Posterior cingulate gyrus (tissue), 11 donors: ENCODE measurements at regions not wholly inside any gene's neighbourhood (a gene's known extent, or its start where the extent isn't known, plus 50 kb on each side); places are given as distances from the start of the nearest gene placed in this dataset.
"Not testable (repeated sequence)": the region's sequence is repeated elsewhere in the genome, so short reads cannot be mapped to it uniquely, and the experiment has no call there.

ENCODE experiments used
- DNase-seq, 10 donors: peaks; one replicate each; pipeline versions ENCODE4 v3.0.0 to v3.0.0-alpha.2; 2020 to 2021; ENCODE audit warnings: mixed read lengths in 3 of 10
- intact Hi-C: fragments of 100-400 bp; cut with DNase I; formaldehyde crosslinking; loops from one replicate; pipeline ENCODE4 v1.15.1; 2023

DNA sequence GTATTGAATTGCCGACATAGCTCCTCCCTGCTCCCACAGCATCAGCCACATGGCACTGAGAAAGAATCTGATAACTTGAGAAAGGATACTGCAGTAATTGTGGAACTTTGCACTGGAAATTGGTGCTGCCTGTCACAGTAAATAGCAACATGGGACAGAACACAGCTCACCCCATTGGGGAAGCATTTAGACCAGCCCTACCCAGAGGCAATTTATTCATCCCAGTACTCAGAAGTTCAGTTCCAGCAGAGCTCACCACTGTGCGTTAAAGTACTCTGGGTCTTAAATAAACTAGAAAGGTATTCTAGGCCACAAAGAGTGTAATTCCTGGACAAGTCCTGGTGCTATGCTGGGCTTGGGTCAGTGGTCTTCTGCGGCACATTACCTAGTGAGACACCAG is 347.1 kb downstream of the PYDC2 start:
- DNase-seq, result no peak
- intact Hi-C loops, result no loop called here

DNA sequence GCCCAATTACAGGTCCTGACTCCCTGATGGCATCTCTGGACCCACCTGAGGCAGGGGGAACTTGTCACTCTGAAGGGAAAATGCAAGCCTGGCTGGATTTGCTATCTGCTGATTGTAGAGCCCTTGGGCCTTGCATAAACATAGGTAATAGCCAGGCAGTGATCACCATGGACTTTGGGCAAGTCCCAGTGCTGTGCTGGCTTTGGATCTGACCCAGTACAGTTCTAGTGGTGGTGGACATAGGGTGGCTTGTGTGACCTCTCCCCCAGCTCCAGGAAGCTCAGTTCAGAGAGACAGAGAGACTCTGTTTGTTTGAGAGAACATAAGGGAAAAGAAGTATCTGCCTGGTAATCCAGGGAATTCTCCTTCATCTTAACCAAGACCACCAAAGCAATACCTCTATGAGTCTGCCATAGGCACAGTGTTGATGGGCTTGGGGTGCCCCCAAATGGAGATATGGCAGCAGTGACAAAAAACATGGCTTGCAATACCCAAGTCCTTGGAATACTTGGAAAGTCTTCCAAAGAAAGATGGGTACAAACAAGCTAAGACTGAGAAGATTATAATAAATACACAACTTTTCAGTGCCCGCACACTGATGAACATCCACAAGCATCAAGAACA is 348.5 kb downstream of the PYDC2 start:
- intact Hi-C loops, result no loop called here
- no peak for DNase-seq

DNA sequence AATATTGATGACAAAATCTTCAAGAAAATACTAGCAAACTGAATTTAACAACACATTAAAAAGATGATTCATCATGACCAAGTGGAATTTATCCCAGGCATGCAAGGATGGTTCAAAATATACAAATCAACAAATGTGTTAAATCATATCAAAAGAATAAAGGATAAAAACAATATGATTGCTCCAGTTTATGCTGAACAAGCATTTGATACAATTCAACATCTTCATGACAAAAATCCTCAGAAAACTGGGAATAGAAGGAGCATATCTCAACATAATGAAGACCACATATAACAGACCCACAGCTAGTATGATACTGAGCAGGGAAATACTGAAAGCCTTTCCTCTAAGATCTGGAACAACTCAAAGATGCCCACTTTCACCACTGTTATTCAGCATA is 352.3 kb downstream of the PYDC2 start:
- no peak for DNase-seq
- intact Hi-C loops, result no loop called here

DNA sequence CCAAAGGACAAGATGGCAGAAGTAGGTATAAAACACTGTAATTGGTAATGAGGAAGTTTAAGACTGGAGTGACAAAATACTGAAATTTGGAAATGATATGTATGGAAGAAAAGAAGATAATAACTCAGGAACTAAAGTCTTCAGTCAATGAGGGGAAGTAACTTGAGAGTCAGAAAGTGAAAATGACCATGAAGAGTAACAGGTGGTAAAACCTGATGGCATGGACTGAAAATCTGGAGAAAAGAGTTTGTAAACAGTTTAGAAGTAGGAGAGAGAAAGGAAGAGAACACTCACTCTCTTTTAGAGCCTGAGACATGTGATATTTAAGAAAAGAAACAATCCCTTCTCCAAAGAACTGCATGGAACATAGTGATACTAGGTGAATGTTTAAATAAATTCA is 387.9 kb downstream of the PYDC2 start:
- intact Hi-C loops, result no loop called here
- DNase-seq, result no peak

DNA sequence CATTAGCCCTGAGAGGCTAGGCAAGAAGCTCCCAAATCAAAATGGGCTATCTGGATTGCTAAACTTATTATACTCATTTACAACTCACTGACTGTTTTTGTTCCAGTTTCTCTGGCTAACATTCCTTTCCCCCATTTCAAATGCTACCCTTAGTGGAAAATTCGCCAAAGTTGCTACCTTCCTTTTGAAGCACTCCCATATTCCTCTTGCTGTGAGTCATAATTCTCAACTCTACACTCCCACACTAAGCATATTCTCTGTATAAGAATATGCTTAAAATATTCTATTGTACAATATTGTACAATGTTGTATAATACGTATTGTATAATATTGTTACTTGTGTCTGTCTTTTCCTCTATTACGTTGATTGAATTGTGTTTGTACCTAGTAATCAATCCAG is 398.6 kb downstream of the PYDC2 start:
- DNase-seq, result no peak
- intact Hi-C loops, result no loop called here

DNA sequence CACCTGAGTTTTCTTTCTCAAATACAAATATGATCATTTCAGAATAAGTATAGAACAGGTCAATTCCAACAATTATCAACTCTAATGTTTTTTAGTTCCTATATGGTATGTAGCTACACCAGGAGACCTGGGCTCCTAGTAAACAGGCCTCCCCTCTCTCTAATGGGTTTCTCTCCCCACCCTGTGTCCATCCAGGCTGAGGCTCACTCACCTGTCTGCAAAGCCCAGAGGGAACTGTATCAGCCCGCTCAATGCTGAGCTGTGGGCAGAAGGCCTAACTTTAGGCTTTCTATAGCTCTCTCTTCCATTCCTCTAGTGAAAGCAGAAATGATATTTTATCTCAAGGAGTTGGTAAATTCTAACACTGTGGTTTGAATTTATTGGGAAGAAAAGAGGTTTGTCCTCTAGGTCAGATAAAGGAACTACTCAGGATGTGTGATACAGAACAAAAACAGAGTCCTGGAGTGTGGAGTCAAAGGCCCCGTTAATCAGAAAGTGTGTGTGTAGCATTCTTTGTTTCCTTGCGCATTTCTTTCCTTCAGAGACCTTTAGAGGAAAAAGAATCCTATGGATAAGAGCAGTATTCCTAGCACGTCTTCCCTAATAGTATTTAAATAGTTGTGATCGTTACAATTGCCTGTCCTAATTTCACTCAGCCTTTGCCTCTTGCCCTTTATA is 408.9 kb downstream of the PYDC2 start:
- intact Hi-C loops, result no loop called here
- no peak for DNase-seq

DNA sequence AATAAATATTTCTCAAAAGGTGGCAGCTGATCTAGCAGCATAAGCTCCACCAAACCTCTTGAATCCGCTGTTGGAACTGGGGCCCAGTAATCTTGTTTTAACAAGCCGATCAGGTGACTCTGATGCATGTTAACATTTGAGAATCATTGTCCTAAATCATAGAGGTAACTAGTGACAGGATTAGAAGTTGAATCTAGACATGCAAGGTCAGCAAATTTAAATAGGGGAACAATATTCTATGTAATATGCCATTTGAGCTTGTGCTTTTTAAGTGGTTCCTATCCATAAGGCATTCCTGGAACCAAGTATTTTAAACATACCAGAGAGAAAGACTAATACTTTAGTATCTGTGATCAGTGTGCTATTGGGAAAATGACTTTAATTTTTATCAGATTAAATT is 412.8 kb downstream of the PYDC2 start:
- intact Hi-C loops, result no loop called here
- DNase-seq, result no peak

DNA sequence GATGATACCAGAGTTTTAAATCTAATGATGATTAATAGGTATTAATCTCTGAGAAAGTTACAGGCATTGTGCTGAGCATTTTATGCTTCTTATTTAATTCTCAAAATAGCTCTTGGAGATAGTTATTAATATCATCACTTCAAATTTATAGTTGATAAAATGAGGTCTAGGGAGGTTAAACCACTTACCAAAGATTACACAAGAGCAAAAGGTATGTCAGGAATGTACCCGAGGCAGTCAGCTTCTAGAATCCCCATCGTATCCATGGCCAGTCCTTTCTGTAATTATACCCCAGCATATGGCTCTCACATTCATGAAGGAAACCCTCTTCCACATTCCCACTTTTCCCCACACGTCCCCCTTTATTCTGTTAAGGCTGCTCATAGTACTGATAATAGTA is 421.3 kb downstream of the PYDC2 start:
- no peak for DNase-seq
- intact Hi-C loops, result no loop called here

DNA sequence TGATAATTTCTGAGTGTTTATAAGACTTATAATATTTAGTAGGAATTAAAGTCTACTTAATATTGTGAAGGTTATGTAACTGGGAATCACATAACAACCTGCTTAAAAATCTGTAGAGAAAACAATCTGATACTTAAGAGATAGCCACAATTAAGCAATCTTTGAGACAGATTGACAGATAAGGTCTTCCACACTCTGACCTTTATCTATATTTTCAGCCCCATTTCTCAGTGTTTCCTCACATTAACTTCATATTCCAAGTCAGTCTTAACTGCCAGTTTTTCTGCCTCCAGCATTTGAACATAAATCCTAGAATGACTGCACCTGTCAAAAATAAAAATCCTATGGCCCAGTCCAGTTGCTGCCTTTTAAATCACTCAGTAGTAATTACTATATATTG is 423.2 kb downstream of the PYDC2 start:
- intact Hi-C loops, result no loop called here
- no peak for DNase-seq

DNA sequence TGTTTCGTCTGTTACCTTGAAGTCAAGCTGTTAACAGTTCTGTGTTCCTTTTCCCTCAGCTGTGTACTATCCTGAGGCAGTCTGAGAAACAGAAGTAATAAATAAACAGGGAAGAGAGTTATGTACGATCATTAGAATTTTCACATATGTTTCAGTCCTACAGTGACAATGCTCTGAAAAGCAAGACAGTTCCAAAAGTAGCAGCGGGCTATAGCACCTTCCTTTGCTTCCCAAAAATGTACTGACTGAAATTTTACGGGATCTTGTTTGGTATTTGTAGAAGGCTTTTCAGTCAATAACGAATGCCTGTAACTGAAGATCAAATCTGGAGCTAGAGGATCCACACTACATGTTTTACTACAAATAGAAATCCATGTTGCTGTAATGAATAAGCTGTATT is 428.1 kb downstream of the PYDC2 start:
- DNase-seq, result no peak
- intact Hi-C loops, result no loop called here

DNA sequence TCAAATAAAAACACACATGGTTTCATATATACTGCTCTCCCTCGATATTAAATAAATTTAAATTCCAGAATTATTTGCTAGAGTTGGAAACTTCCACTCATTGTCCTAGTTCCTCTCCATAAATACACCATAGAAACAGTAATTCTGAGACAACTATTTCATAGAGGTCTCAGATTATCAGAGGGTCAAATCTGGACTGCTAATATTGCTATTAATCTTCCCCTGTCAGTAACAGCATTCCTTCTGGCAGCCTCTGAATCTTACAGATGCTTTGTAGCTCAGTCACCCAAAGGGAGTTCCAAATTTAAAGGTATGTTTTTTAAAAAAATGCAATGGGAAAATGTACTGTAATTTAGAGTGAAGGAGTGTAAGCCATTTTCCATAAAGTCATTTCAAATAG is 428.8 kb downstream of the PYDC2 start:
- no peak for DNase-seq
- intact Hi-C loops, result no loop called here

DNA sequence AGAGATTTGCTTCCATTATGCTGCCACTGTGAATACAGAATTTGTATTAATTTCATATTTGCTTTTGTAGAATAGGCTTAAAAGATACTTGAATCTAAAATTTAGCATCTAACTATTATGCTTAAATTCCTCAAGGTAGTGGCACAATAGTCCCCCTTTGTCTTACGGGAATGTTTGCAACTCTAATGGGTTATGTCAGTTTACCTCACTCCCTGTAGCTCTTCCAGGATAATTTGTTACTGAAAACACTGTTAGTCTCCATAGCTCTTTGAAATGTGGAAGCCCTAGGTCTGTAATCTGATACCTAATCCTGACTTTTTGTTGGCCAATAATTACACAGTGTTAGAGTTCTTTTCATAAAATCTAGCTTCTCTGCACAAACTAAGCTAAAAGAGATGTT is 433.4 kb downstream of the PYDC2 start:
- intact Hi-C loops, result no loop called here
- DNase-seq, result no peak

DNA sequence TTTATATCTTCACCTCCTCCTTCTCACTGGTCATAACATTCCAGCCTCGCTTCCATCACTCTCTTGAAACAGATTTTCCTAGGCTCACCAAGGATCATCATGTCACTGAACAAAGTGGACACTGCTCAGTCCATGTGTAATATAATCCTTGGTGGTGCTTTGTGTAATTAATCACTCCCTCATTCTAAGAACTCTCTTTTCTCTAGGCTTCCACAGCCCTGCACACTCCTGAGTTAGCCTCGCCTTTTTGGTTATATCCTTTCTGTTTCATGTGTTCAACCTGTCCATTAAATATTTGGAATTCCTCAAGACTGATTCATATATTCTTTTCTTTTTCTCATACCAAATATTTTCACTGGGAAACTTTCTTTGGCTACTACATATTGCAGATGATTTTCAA is 440.8 kb downstream of the PYDC2 start:
- intact Hi-C loops, result no loop called here
- DNase-seq, result no peak

DNA sequence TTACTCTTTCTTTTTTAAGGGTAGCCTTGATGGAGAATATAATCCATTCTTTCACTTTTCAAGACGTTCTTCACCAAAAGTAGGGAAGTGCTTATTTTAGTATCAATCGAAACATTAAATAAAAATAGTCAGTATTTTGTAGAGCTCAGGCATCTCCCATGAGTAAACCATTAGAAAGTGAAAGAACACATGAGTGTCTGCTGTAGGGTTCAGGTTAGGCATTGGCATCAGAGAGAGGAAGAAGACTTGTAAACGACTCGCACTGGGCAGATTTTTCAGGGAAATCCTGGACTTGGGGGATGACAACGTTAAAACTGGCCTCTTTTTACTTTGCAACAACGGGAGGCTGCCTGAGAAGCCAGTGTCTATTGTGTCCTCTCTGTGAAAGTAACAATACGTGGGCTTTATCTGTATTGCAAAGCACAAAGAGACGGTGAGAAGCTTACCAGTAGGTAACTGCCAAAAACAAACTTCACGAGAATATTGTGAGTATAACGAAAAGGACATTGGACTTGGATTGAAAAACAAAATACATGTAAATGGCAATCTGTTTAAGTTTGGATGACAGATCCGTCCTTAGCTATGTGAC is 451.7 kb downstream of the PYDC2 start:
- intact Hi-C loops, result no loop called here
- no peak for DNase-seq

DNA sequence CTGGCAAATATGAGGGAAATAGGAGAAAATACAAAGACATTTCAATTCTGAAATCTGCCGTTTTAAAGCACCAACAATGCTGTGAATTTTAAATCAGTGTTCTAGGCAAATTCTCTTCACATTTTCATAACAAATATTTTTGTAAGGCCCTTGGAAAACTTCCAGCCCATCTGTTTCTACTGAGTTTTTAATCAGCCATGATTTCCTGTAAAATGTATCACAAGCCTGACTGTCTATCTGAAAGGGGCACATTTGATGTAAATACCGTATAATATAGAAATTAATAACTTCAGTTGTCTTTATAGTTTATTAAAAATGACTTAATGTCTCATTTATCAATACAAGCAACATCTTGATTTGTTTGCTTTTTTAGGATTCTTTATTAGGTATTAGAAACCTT is 454.7 kb downstream of the PYDC2 start:
- no peak for DNase-seq
- intact Hi-C loops, result no loop called here

DNA sequence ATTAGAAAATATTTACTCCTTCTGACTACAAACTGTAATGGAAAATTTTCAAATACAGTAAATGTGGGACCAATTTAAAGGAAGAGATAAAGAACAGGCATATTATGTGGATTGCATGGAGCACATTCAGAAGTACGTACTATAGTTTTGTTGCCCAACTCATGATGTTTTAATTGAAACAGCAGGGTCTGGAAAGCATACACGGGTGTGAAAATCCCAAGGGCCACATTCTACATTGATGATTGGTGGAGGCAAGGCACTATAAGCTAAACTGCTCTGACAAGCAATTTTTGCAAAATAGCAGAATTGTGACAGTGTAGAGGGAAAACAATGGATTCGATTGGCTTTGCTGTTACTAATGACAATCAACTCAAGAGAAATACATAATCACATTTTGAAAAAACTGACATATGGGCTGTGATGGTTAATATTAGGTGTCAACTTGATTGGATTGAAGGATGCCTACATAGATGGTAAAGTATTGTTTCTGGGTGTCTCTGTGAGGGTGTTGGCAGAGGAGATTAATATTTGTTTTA is 458.6 kb downstream of the PYDC2 start:
- intact Hi-C loops, result no loop called here
- DNase-seq, result no peak

DNA sequence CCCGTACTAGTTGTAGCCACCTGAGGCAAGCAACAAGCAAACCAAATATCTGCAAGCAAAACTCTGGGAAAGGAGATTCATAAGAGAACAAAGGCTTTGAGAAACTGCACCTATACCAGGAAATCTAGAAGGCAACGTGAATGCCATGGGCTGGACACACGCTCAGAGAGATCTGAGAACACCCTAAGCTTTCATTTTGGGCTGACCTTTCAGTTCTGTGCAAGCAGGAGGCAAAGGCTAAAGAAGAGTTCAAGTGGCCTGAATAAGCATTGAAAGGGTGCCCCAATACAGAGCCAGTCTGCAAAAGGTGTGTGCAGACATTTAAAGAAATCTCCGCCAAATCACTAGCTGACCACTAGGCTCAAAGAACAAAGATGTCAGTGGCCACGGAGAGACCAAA is 461.6 kb downstream of the PYDC2 start:
- no peak for DNase-seq
- intact Hi-C loops, result no loop called here

DNA sequence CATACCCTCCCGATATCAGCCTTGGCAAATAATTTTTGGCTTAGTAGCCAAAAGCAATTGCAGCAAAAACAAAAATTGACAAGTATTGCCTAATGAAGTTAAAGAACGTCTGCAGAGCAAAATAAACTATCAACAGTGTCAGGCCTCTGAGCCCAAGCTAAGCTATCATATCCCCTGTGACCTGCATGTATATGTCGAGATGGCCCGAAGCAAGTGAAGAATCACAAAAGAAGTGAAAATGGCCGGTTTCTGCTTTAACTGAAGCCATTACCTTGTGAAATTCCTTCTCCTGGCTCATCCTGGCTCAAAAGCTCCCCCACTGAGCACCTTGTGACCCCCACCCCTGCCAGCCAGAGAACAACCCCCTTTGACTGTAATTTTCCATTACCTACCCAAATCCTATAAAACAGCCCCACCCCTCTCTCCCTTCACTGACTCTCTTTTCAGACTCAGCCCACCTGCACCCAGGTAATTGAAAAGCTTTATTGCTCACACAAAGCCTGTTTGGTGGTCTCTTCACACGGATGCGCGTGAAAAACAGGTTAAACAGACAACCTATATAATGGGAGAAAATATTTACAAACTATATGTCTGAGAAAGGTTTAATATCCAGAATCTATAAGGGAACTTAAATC is 466.3 kb downstream of the PYDC2 start:
- intact Hi-C loops, DNase-seq: not testable (repeated sequence)

DNA sequence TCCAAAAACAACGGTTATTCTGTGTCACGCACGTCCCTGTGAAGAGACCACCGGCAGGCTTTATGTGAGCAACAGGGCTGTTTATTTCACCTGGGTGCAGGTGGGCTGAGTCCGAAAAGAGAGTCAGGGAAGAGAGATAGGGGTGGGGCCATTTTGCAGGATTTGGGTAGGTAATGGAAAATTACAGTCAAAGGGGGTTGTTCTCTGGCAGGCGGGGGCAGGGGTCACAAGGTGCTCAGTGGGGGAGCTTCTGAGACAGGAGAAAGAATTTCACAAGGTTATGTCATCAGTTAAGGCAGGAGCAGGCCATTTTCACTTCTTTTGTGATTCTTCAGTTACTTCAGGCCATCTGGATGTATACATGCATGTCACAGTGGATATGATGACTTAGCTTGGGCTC is 467.0 kb downstream of the PYDC2 start:
- DNase-seq, intact Hi-C loops: not testable (repeated sequence)

DNA sequence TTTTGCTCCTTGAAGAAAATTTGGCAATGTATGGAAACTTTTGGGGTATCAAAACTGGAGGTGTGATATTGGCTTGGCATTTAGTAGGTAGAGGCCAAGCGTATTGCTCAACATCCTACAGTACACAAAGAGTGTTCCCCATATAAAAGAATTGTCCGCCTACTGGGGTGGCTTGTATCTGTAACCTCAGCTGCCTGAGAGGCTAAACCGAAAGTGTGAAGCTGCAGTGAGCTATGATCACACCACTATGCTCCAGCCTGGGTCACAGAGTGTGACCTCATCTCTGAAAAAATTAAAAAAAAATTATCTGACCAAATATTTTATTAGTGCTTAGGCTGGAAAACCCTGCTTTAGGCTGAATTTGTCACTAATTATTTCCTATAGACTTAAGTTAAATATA is 483.9 kb downstream of the PYDC2 start:
- DNase-seq, result no peak
- intact Hi-C loops, result no loop called here

DNA sequence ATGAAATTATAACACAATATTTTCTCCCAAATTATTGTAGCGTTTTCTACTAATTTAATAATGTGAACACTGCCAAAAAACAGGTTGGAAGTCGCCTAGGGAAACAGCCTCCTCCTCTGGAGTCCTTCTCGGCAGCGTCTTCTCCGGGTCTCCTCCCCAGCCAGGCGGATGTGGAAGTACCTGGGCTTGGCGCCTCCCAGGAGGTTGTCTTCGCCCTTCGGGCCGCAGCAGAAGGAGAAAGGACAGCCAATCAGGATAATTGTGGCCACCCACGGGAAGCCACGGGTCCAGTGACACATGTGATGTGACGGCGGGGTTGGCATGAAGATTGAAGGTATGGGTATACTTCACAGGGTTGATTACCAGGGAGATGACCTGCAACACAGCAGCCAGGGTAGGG is 491.2 kb downstream of the PYDC2 start:
- peak in 2 of 10 donors; percentile 43 to 58 for DNase-seq
- intact Hi-C loops, result no loop called here

DNA sequence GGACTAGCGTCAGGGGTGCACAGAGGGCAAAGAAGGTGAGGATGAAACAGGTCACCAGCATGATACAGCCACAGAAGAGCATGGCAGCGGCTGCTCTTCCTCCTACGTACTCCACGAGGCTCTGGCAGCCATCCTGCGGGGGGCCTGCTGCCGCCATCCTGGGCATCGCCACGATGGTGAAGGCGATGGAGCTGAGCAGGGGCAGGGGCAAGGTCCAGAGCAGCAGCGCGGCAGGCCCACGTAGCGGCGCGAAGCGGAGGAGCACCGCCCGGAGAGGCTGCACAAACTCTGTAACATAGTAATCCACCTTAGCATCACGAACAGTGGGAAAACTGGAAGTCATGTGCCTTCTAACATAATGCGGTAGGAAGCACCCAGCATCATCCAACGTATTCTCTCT is 491.6 kb downstream of the PYDC2 start:
- peak in 2 of 10 donors; percentile 52 to 58 for DNase-seq
- intact Hi-C loops, result no loop called here
